ENCODE measurements at regions not wholly inside any gene's neighbourhood (a gene's known extent, or its start where the extent isn't known, plus 50 kb on each side); places are given as distances from the start of the nearest gene placed in this dataset.

DNA sequence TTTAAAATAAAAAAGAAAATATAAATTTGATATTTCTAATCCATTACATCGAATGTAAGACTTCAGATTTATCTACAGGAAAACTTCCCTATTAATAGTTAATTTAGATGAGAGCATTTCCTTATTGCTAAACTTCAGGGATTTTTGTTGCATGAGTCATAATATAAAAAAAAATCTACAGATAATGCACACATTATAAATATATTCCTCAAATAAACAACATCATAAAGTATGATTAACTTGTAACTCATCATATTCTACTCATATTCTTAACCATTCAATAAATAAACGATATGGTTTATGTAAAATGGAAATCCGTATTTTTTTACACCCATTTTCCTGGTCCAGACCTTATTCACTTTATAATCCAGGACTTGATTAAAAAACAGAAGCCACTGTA lies 477.0 kb downstream of the EPHA3 start:
- no TSS peak for BruUV-seq (replicated peaks)
- Histone ChIP-seq H3K9me1 (replicated peaks; ENCODE audit: control insufficient read depth, extremely low read depth, insufficient read depth, low read length) (no peaks in the 10 kb centered on the region), H3K4me1 (ENCODE audit: control insufficient read depth, extremely low read depth, insufficient read depth, low read length) (no peaks in the 10 kb centered on the region), H3K9ac (replicated peaks; ENCODE audit: extremely low read depth, insufficient read depth, low read length) (no peak overlapping the region), H4K20me1 (replicated peaks; ENCODE audit: control insufficient read depth, extremely low read depth, insufficient read depth, low read length) (no peaks in the 10 kb centered on the region), H2AFZ (ENCODE audit: low read depth, low read length) (no peak overlapping the region), H3K9me3 (replicated peaks; ENCODE audit: control insufficient read depth, insufficient read depth, low read length) (no peaks in the 10 kb centered on the region), H3K36me3 (ENCODE audit: control insufficient read depth in 2 of 2, extremely low read depth in 1 of 2, insufficient read depth in 2 of 2, low read length in 2 of 2) (no peaks in the 10 kb centered on the region), H3K79me2 (ENCODE audit: control insufficient read depth, insufficient read depth, low read length) (no peaks in the 10 kb centered on the region), H3K4me2 (ENCODE audit: insufficient read depth, low read length) (no peak overlapping the region), H3K27ac (ENCODE audit: insufficient read depth, low read depth, low read length) (no peak overlapping the region), H3K4me3 (replicated peaks in 1 of 3; ENCODE audit: insufficient read depth in 1 of 3, low read depth in 1 of 3, low read length in 3 of 3) (no peak overlapping the region), H3K27me3 (ENCODE audit: control insufficient read depth in 2 of 2, insufficient read depth in 2 of 2, low read length in 2 of 2) (no peaks in the 10 kb centered on the region)
- ChIA-PET CTCF (no interaction called here), POLR2A (no interaction called here)
- no peak for FAIRE-seq
- dilution Hi-C loops (cut with MboI; ENCODE audit: extremely low pct_ligation_motif_present, low sequenced_read_pairs) (no loop called here), intact Hi-C loops (cut with micrococcal nuclease) (no loop called here)
- no peak for DNase-seq (ENCODE audit: low read depth, low spot score)
- TF ChIP-seq FOS (IDR thresholded peaks at IDR 0.05; ENCODE audit: borderline replicate concordance, insufficient read depth, low read length) (no peak), MYC (IDR thresholded peaks at IDR 0.05; ENCODE audit: low read depth, low read length) (no peak), POLR2AphosphoS5 (IDR thresholded peaks at IDR 0.05; ENCODE audit: insufficient read depth, low read depth, low read length) (no peak), JUN (IDR thresholded peaks at IDR 0.05; ENCODE audit: borderline replicate concordance, insufficient read depth, insufficient read length, low read depth) (no peak), POLR2A (IDR thresholded peaks at IDR 0.05; ENCODE audit: low read depth, low read length) (no peak), GATA2 (IDR thresholded peaks at IDR 0.05; ENCODE audit: insufficient read depth, insufficient read length, low read depth, low read length) (no peak), EZH2 (IDR thresholded peaks at IDR 0.05; ENCODE audit: borderline replicate concordance, low read depth, low read length, severe bottlenecking) (no peak)
- TF ChIP-seq, protein P1, sequence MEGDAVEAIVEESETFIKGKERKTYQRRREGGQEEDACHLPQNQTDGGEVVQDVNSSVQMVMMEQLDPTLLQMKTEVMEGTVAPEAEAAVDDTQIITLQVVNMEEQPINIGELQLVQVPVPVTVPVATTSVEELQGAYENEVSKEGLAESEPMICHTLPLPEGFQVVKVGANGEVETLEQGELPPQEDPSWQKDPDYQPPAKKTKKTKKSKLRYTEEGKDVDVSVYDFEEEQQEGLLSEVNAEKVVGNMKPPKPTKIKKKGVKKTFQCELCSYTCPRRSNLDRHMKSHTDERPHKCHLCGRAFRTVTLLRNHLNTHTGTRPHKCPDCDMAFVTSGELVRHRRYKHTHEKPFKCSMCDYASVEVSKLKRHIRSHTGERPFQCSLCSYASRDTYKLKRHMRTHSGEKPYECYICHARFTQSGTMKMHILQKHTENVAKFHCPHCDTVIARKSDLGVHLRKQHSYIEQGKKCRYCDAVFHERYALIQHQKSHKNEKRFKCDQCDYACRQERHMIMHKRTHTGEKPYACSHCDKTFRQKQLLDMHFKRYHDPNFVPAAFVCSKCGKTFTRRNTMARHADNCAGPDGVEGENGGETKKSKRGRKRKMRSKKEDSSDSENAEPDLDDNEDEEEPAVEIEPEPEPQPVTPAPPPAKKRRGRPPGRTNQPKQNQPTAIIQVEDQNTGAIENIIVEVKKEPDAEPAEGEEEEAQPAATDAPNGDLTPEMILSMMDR (IDR thresholded peaks at IDR 0.05; ENCODE audit: extremely low read depth in 1 of 2, insufficient read depth in 1 of 2, low read depth in 1 of 2, low read length in 2 of 2) = no peak
- TF ChIP-seq, protein P2, sequence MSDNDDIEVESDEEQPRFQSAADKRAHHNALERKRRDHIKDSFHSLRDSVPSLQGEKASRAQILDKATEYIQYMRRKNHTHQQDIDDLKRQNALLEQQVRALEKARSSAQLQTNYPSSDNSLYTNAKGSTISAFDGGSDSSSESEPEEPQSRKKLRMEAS (IDR thresholded peaks at IDR 0.05; ENCODE audit: insufficient read depth, insufficient read length) = no peak

Measured in endothelial cell of umbilical vein (primary cell).